HepG2 (cell line): ENCODE measurements at regions not wholly inside any gene's neighbourhood (a gene's known extent, or its start where the extent isn't known, plus 50 kb on each side); places are given as distances from the start of the nearest gene placed in this dataset.

Source experiments
- ATAC-seq: fragments of 200-7000 bp; cut with Tn5 transposase; 3 replicates; pipeline ENCODE4 v1.9.1; 2020; ENCODE audit warnings: mild to moderate bottlenecking, moderate library complexity
- BruUV-seq: library from RNA; stranded (reverse); fragments of 400-500 nt; replicated peaks from 2 replicates; lab custom pipeline; 2021; lab: Mats Ljungman, UMichigan
- CTCF ChIA-PET: fragments of 300-600 bp; formaldehyde crosslinking; extraction: SDS; loops from one replicate; lab custom pipeline; 2021; ENCODE audit warnings: low total read pairs, inconsistent platforms, low intra/inter-chr PET ratio; lab: Yijun Ruan, JAX
- POLR2A ChIA-PET: fragments of 350-600 bp; sonication (Branson Sonifier 250); formaldehyde crosslinking; loops from one replicate; lab custom pipeline; 2020; ENCODE audit warnings: antibody characterized with exemption, inconsistent platforms; lab: Yijun Ruan, JAX
- DNase-seq: peaks from one replicate; pipeline ENCODE4 v3.0.0-alpha.2; 2015; ENCODE audit warnings: low spot score
- FAIRE-seq: peaks from 3 replicates; lab custom pipeline; 2011; peaks lifted over from hg19 to GRCh38; lab: Jason Lieb, UNC
- H2AFZ ChIP-seq: one replicate; pipeline ENCODE4 v1.6.1; 2011; ENCODE audit warnings: low read length, inconsistent platforms
- H3K27ac ChIP-seq: fragments of 300-600 bp; 3 replicates; pipeline ENCODE4 v1.8.0; 2011; ENCODE audit warnings: mixed run types, mild to moderate bottlenecking, mixed read lengths, low read length, inconsistent platforms; ENCODE audit not compliant: insufficient read depth; ENCODE audit errors: extremely low read length
- H3K27me3 ChIP-seq, 2 experiments: fragments of 200-600 bp in 1 of 2; 2 replicates in 1 of 2; 3 replicates in 1 of 2; pipeline versions ENCODE4 v1.6.0 to v1.8.0; 2011; ENCODE audit warnings: low read length in 2 of 2, mild to moderate bottlenecking in 2 of 2, moderate library complexity in 2 of 2, inconsistent platforms in 1 of 2; ENCODE audit not compliant: insufficient read depth in 2 of 2, control insufficient read depth in 1 of 2
- H3K36me3 ChIP-seq, 2 experiments: fragments of 200-600 bp in 1 of 2; replicated peaks in 1 of 2; 2 replicates in 1 of 2; 3 replicates in 1 of 2; pipeline versions ENCODE4 v1.5.1 to v1.8.0; 2011; ENCODE audit warnings: low read length in 2 of 2, inconsistent platforms in 1 of 2; ENCODE audit not compliant: insufficient read depth in 2 of 2, control insufficient read depth in 1 of 2
- H3K4me1 ChIP-seq: 2 replicates; pipeline ENCODE4 v1.5.1; 2012; ENCODE audit warnings: low read length, inconsistent platforms; ENCODE audit not compliant: insufficient read depth
- H3K4me2 ChIP-seq: 2 replicates; pipeline ENCODE4 v1.6.0; 2011; ENCODE audit warnings: low read depth, low read length, inconsistent platforms
- H3K4me3 ChIP-seq, 3 experiments: fragments of 200-600 bp in 1 of 3; sonication (generic), shearing (Covaris generic) in 1 of 3; replicated peaks in 1 of 3; 2 replicates each; pipeline ENCODE4 v1.5.1; 2011 to 2016; ENCODE audit warnings: low read length in 3 of 3, inconsistent platforms in 2 of 3, low read depth in 2 of 3, mild to moderate bottlenecking in 2 of 3, control low read depth in 1 of 3, mixed read lengths in 1 of 3; ENCODE audit not compliant: insufficient read depth in 1 of 3
- H3K79me2 ChIP-seq: one replicate; pipeline ENCODE4 v1.6.1; 2011; ENCODE audit warnings: low read length, inconsistent platforms; ENCODE audit not compliant: insufficient read depth
- H3K9ac ChIP-seq: 2 replicates; pipeline ENCODE4 v1.6.0; 2011; ENCODE audit warnings: mild to moderate bottlenecking, low read depth, low read length, inconsistent platforms; ENCODE audit not compliant: insufficient read depth
- H3K9me3 ChIP-seq: 2 replicates; pipeline ENCODE4 v1.5.1; 2012; ENCODE audit warnings: mild to moderate bottlenecking, low read length
- H4K20me1 ChIP-seq: 2 replicates; pipeline ENCODE4 v1.6.0; 2011; ENCODE audit warnings: inconsistent platforms, mild to moderate bottlenecking, low read length, moderate library complexity; ENCODE audit not compliant: insufficient read depth
- ARNTL ChIP-seq: sonication (generic); formaldehyde crosslinking; IDR thresholded peaks from 2 replicates; pipeline ENCODE4 v1.4.0; 2020; ENCODE audit warnings: mild to moderate bottlenecking, missing genetic modification reagents
- GLI4 ChIP-seq: sonication (generic); formaldehyde crosslinking; IDR thresholded peaks from 2 replicates; pipeline ENCODE4 v1.5.1; 2020; ENCODE audit warnings: missing genetic modification reagents, mild to moderate bottlenecking, moderate library complexity, borderline replicate concordance
- HDAC1 ChIP-seq: sonication (generic); formaldehyde crosslinking; IDR thresholded peaks from 2 replicates; pipeline ENCODE4 v1.5.1; 2020; ENCODE audit warnings: mild to moderate bottlenecking, missing genetic modification reagents
- HNRNPL ChIP-seq: fragments of 200-400 bp; formaldehyde crosslinking; IDR thresholded peaks from 2 replicates; pipeline ENCODE4 v1.6.1; 2017; ENCODE audit warnings: mild to moderate bottlenecking, low read depth, low read length
- HOXD1 ChIP-seq: sonication (generic); formaldehyde crosslinking; IDR thresholded peaks from 2 replicates; pipeline ENCODE4 v1.5.0; 2020; ENCODE audit warnings: missing genetic modification reagents
- JUND ChIP-seq: sonication (generic); formaldehyde crosslinking; IDR thresholded peaks from 2 replicates; pipeline ENCODE4 v1.8.0; 2022; ENCODE audit warnings: mild to moderate bottlenecking, missing genetic modification reagents
- MAFK ChIP-seq, 2 experiments: IDR thresholded peaks in 1 of 2; conservative IDR thresholded peaks in 1 of 2; 2 replicates each; pipeline ENCODE4 v1.6.1; 2011; ENCODE audit warnings: improper control_type of control experiment in 2 of 2, low read length in 2 of 2
- MTF2 ChIP-seq: sonication (generic); formaldehyde crosslinking; IDR thresholded peaks from 2 replicates; pipeline ENCODE4 v1.5.0; 2020; ENCODE audit warnings: missing genetic modification reagents, borderline replicate concordance
- RCOR2 ChIP-seq: IDR thresholded peaks from 2 replicates; pipeline ENCODE4 v1.6.1; 2016; ENCODE audit warnings: missing biosample characterization, missing genetic modification reagents
- ZBTB38 ChIP-seq: sonication (generic); formaldehyde crosslinking; IDR thresholded peaks from 2 replicates; pipeline ENCODE4 v1.5.1; 2020; ENCODE audit warnings: mild to moderate bottlenecking, missing genetic modification reagents
- ZFP36L2 ChIP-seq: sonication (generic); formaldehyde crosslinking; IDR thresholded peaks from 2 replicates; pipeline ENCODE4 v1.4.0; 2020; ENCODE audit warnings: missing genetic modification reagents
- ZNF180 ChIP-seq: sonication (generic); formaldehyde crosslinking; IDR thresholded peaks from 2 replicates; pipeline ENCODE4 v1.4.0; 2020; ENCODE audit warnings: low read depth, missing genetic modification reagents, borderline replicate concordance
- ZNF232 ChIP-seq: sonication (generic); formaldehyde crosslinking; IDR thresholded peaks from 2 replicates; pipeline ENCODE4 v1.4.0; 2020; ENCODE audit warnings: missing genetic modification reagents, borderline replicate concordance
- ZNF382 ChIP-seq: sonication (generic); formaldehyde crosslinking; IDR thresholded peaks from 2 replicates; pipeline ENCODE4 v1.5.0; 2020; ENCODE audit warnings: missing genetic modification reagents, mild to moderate bottlenecking, borderline replicate concordance
- ZNF383 ChIP-seq: sonication (generic); formaldehyde crosslinking; IDR thresholded peaks from 2 replicates; pipeline ENCODE4 v1.4.0; 2020; ENCODE audit warnings: missing genetic modification reagents, mild to moderate bottlenecking, borderline replicate concordance
- ZNF468 ChIP-seq: sonication (generic); formaldehyde crosslinking; IDR thresholded peaks from 2 replicates; pipeline ENCODE4 v1.8.0; 2022; ENCODE audit warnings: mild to moderate bottlenecking, moderate library complexity, missing genetic modification reagents
- ZNF530 ChIP-seq: sonication (generic); formaldehyde crosslinking; IDR thresholded peaks from 2 replicates; pipeline ENCODE4 v1.5.0; 2020; ENCODE audit warnings: low read depth, mild to moderate bottlenecking, missing genetic modification reagents
- ZNF543 ChIP-seq: sonication (generic); formaldehyde crosslinking; IDR thresholded peaks from 2 replicates; pipeline ENCODE4 v1.4.0; 2020; ENCODE audit warnings: mild to moderate bottlenecking, missing genetic modification reagents
- ZNF564 ChIP-seq: sonication (generic); formaldehyde crosslinking; IDR thresholded peaks from 2 replicates; pipeline ENCODE4 v1.8.1; 2023; ENCODE audit warnings: mild to moderate bottlenecking, missing genetic modification reagents
- ZNF605 ChIP-seq: sonication (generic); formaldehyde crosslinking; IDR thresholded peaks from 2 replicates; pipeline ENCODE4 v1.8.0; 2022; ENCODE audit warnings: mild to moderate bottlenecking, missing genetic modification reagents
- ZNF781 ChIP-seq: sonication (generic); formaldehyde crosslinking; IDR thresholded peaks from 2 replicates; pipeline ENCODE4 v1.5.1; 2020; ENCODE audit warnings: borderline replicate concordance, mild to moderate bottlenecking, missing genetic modification reagents; ENCODE audit errors: not compliant biosample characterization
- ZNF850 ChIP-seq: sonication (generic); formaldehyde crosslinking; conservative IDR thresholded peaks from 2 replicates; pipeline ENCODE4 v1.9.0; 2021; ENCODE audit warnings: mild to moderate bottlenecking, missing genetic modification reagents
- ZNF879 ChIP-seq: sonication (generic); formaldehyde crosslinking; IDR thresholded peaks from 2 replicates; pipeline ENCODE4 v1.8.1; 2023; ENCODE audit warnings: missing genetic modification reagents
- ZSCAN12 ChIP-seq: sonication (generic); formaldehyde crosslinking; IDR thresholded peaks from 2 replicates; pipeline ENCODE4 v1.9.0; 2021; ENCODE audit warnings: mild to moderate bottlenecking, missing genetic modification reagents
- WGBS: methylation state at CpG from one replicate; pipeline ENCODE4 v1.1.6; 2017; ENCODE audit warnings: low lambda C conversion rate; 5-methylcytosine and 5-hydroxymethylcytosine counted together
- in situ Hi-C: cut with HindIII; loops from 2 replicates; pipeline ENCODE4 v1.10.0; 2017; ENCODE audit warnings: low pct_unique_long_range_greater_than_20kb; ENCODE audit not compliant: extremely low pct_ligation_motif_present
- intact Hi-C: fragments of 100-400 bp; cut with micrococcal nuclease; formaldehyde crosslinking; loops from one replicate; pipeline ENCODE4 v1.10.0; 2022; ENCODE audit not compliant: unreplicated experiment
- TF ChIP-seq, protein P1 (sequence below): sonication (generic); formaldehyde crosslinking; IDR thresholded peaks from 2 replicates; pipeline ENCODE4 v1.4.0; 2020; ENCODE audit warnings: missing genetic modification reagents, mild to moderate bottlenecking, borderline replicate concordance

DNA sequence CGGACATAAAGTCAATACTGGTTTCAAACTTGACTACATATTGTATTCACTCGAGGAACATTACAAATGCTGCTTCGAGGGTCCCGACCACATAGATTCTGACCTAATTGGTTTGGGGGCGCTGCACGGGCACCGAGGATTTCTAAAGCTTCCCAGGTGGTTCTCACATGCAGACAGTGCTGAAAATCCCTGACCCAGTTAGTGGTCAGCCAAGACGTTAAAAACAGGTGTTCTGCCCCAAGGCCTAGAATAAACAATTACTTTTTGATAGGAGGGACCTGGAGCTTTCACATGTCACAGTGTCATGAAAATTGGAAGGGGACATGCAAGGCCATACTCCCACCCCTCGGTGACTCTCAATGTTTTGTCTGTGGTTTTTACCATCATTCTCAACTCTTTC lies 368.9 kb downstream of the RNF144A start (continued):
- TF ChIP-seq JUND (no peak), ZNF382 (CRISPR knock-in tag) (no peak), ZNF564 (CRISPR knock-in tag) (no peak), ZNF468 (no peak), RCOR2 (no peak), MAFK (conservative IDR thresholded peaks at IDR 0.05 in 1 of 2, IDR thresholded peaks at IDR 0.05 in 1 of 2; ENCODE audit: low read length in 2 of 2) (no peak), ZNF383 (CRISPR knock-in tag) (no peak), ZFP36L2 (CRISPR knock-in tag) (no peak), ZNF530 (no peak), ZNF605 (CRISPR knock-in tag) (no peak), GLI4 (CRISPR knock-in tag) (no peak), ZNF781 (CRISPR knock-in tag) (no peak)
- TF ChIP-seq, protein P1, sequence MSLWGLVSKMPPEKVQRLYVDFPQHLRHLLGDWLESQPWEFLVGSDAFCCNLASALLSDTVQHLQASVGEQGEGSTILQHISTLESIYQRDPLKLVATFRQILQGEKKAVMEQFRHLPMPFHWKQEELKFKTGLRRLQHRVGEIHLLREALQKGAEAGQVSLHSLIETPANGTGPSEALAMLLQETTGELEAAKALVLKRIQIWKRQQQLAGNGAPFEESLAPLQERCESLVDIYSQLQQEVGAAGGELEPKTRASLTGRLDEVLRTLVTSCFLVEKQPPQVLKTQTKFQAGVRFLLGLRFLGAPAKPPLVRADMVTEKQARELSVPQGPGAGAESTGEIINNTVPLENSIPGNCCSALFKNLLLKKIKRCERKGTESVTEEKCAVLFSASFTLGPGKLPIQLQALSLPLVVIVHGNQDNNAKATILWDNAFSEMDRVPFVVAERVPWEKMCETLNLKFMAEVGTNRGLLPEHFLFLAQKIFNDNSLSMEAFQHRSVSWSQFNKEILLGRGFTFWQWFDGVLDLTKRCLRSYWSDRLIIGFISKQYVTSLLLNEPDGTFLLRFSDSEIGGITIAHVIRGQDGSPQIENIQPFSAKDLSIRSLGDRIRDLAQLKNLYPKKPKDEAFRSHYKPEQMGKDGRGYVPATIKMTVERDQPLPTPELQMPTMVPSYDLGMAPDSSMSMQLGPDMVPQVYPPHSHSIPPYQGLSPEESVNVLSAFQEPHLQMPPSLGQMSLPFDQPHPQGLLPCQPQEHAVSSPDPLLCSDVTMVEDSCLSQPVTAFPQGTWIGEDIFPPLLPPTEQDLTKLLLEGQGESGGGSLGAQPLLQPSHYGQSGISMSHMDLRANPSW (CRISPR knock-in tag): no peak
- TF ChIP-seq, all 625 proteins: peak for 0

DNA sequence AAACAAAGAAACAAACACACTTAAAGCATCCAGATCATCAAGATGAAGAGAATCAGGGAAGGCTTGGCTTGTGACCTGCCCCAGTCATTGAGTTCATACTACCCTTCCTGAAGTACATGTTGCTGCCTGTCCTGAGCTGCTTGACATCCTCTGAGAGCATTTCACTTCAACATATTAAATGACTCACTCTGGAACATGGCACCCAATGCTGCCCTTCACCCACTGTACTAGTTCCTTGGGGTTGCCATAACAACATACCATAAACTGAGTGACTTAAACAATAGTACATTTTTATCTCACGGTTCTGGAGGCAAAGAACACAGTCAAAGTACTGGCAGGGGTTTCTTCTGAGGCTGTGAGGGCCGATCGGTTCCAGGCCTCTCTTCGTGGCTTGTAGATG lies 371.3 kb downstream of the RNF144A start:
- intact Hi-C loops: no loop called here
- no TSS peak for BruUV-seq
- H3K36me3 ChIP-seq: no peaks in the 10 kb centered on the region
- CTCF ChIA-PET: no interaction called here
- no peaks in the 10 kb centered on the region for H3K4me1 ChIP-seq
- H3K27ac ChIP-seq: no peak overlapping the region
- H3K4me2 ChIP-seq: no peak overlapping the region
- in situ Hi-C loops: no loop called here
- FAIRE-seq (no peak), DNase-seq (no peak), ATAC-seq (no peak)
- POLR2A ChIA-PET: no interaction called here
- H2AFZ ChIP-seq: no peak overlapping the region
- H3K9me3 ChIP-seq: no peaks in the 10 kb centered on the region
- no peaks in the 10 kb centered on the region for H3K79me2 ChIP-seq
- 51% methylated on average over 4 of the region's 4 CpGs for WGBS
- H3K4me3 ChIP-seq: no peak overlapping the region
- H3K27me3 ChIP-seq: 0 out of 5 replicates have a peak, but pooled peaks cover 0 to 2% of the 10 kb centered on the region in 2 experiments
- no peaks in the 10 kb centered on the region for H4K20me1 ChIP-seq
- H3K9ac ChIP-seq: no peak overlapping the region
- TF ChIP-seq ZNF879 (CRISPR knock-in tag) (no peak), ZNF180 (CRISPR knock-in tag) (no peak), MTF2 (CRISPR knock-in tag) (no peak), HDAC1 (CRISPR knock-in tag) (no peak), HOXD1 (CRISPR knock-in tag) (no peak), ZNF850 (no peak), ZBTB38 (CRISPR knock-in tag) (no peak), ZNF543 (no peak), ARNTL (CRISPR knock-in tag) (no peak), ZSCAN12 (no peak), ZNF232 (CRISPR knock-in tag) (no peak), HNRNPL (no peak)
